Fibroblast of the conjunctiva (primary cell): ENCODE measurements at regions not wholly inside any gene's neighbourhood (a gene's known extent, or its start where the extent isn't known, plus 50 kb on each side); places are given as distances from the start of the nearest gene placed in this dataset.

ENCODE experiments used
- DNase-seq: peaks from one replicate; pipeline ENCODE4 v3.0.0-alpha.2; 2010; ENCODE audit warnings: low read depth

DNA sequence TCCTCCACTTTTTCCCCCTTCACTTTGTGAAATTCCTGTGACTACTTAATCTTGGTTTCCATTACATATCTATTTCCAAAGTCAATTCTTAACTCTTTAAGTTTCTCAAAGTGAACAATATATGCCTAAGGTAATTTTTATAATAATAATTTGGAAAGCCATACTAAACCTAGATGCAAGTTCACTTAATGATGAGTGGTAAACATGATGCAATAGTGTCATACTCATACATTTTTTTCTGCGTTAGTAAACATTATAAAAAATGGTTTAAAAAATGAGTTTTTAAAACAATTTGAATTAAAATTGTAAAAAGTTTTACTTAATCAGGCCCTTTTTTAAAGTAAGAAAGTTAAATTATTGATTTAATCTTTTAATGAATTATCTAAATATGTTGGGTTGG lies 659.4 kb upstream of the FZD8 start:
- no peak for DNase-seq

DNA sequence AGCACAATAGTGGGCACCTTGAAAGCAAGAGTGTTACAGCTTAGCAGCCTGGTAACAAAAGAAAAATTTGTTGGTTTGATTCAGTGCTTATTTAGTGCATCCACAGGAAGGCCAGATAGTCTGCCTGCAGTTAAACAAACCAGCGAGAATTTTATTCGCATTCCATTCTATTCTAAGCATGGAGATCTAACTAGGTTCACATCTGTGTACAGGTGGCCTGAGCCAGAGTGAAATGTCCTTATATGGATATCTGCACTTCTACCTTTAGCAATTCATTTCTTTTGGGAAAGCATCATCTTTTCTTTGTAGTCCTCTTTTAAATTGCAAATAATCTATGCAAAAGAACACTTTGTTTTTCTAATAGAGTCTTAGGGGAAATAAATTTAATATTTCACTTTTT lies 659.0 kb upstream of the FZD8 start:
- no peak for DNase-seq

- no peak for DNase-seq
Measured at GRCh38 chr10:36283827-36284226, 641.7 kb upstream of the FZD8 start.

GRCh38 chr10:36281831-36282331 lies 639.8 kb upstream of the FZD8 start:
- DNase-seq = no peak

GRCh38 chr10:36280890-36281499 lies 638.9 kb upstream of the FZD8 start:
- DNase-seq = no peak

DNA sequence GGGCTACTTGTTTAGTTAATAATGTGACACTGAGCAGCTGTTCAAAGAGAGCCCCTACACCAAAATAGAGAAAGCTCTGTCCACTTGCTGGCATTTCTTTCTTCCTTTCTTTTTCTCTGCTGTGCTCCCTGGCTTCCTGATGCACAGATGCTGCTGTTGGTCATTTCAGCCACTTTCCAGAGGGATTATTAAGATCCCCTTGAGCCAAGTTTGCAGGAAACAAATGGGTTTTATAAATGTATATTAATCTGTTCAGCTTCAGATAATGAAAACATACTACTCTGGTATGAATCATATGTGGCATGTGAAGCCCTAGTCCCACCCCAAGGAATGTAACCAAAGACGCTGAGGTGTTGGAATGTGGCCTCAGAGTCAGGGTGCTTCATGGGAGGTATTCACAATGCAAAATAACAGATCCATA lies 638.2 kb upstream of the FZD8 start:
- no peak for DNase-seq

- DNase-seq = no peak
Measured at GRCh38 chr10:36278176-36278575, 636.1 kb upstream of the FZD8 start.

GRCh38 chr10:36277459-36277858 lies 635.4 kb upstream of the FZD8 start:
- no peak for DNase-seq

DNA sequence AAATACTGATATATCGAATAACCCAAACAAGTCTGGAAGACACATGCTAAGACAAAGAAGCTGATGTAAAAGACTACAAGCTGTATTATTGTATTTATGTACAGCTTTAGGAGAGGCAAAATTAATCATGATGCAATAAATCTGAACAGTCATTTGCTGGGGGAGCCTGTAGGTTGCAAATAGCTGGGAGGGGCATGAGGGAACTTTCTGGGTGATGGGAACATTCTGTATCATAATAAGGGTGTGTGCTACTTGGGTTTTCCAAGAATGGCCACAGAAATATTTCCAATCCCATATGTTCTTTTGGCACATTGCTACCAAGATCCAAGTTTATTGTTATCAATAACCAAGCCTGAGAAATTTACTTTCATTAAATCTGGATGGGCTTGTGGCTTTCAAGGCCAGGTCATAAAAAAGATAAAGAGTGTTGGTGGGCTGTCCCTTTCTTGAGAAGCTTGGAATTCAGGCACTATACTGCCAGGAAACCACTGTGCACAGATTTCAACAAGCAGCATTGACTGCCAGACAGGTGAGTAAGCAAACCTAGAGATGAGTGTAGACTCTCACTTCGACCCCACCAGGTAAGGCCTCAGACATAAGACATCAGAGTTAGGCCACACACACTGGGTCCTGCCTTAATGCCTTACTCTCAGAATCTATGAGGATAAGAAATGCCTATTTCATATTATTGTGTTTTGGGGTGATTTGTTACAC lies 629.7 kb upstream of the FZD8 start:
- DNase-seq = no peak

DNA sequence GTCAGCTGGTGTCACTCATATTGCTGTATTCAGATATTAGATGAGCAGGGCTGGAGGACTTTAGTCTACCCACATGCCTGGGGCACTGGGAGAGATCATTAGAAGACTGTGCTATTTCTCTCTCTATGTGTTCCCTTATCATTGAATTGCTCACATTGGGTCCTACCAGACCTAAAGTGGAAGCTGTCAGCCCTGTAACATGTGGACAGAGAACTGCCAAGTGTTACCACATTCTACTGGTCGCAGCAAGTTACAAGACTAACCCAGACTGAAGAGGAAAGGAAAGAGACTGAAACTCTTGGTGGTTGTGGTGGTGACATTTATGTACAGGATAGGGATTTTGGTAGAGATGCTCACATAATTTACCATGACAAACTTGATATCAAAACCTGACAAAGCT lies 627.1 kb upstream of the FZD8 start:
- DNase-seq = no peak

DNA sequence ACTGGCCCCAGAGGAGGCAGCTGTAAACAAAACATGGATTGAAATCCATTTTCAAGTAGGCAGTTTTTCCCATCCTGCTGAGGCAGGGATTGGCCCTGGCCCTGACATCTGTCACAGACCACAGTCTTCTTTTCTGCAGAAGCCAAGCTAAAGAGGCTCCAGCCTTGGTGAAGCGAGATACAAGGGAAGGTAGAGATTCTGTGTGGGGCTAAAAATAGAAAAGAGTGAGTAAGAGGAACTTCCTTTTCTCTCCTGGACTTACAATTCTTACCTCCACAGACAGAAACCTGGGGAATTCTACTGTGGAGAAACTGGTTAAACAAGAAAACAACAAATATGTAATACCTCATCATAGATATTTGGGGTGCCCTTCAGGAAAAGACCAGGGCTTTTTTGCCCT lies 624.8 kb upstream of the FZD8 start:
- no peak for DNase-seq

DNA sequence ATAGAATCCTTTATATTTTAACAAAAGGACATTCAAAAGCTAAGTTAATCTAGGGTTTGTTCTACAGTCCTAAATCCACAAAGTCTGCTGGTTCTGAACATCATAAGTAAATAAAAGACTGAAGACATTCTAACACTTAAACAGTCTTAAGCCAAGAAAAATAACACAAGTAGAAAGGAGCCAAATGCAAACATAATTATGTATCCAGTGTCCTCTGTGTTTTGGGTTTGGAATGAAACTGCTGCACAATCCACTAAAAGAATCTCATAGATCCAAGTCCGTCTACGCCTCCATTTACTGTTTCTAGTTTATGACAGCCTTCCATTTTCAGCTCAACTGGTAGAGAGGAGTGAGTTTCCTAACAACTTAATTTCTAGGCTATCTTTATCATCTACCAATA lies 623.6 kb upstream of the FZD8 start:
- DNase-seq = no peak

DNA sequence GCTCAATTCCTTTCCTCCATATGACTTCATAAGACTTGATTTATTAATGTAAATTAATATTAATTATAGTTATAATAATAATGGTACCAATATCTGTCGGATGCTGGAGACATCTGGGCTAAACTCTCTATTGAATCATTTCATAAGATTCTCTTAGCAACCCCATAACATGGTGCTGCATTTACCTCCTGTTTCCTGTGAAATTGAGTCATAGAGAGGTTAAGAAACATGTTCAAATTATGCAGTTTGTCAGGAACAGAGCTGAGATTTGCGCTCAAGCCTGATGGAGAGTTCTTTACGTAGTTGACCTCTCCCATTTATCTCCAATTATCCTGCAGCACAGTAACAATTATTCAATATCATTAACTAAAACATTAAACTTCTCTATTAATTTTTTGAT lies 621.8 kb upstream of the FZD8 start:
- DNase-seq = no peak

GRCh38 chr10:36256948-36257356 lies 614.9 kb upstream of the FZD8 start:
- DNase-seq = no peak

DNA sequence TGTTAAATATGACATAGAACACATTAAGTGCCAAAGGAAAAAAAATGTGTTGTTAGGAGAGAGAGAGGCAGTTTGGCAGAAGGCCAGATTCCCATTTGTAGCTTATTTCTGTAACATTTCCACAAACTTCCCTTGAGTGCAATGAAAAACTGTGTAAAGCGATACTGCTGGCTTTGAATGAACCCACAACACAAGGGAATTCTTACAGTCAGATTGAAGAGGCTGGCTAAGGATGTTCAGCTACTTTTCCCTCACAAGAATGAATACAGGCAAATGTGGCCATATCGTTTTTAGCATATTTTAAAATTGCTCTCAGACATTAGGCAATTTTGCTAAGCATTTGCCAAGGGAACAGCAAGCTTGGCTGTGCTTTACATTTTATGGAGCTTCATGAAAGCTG lies 614.1 kb upstream of the FZD8 start:
- peak; percentile 32 for DNase-seq

DNA sequence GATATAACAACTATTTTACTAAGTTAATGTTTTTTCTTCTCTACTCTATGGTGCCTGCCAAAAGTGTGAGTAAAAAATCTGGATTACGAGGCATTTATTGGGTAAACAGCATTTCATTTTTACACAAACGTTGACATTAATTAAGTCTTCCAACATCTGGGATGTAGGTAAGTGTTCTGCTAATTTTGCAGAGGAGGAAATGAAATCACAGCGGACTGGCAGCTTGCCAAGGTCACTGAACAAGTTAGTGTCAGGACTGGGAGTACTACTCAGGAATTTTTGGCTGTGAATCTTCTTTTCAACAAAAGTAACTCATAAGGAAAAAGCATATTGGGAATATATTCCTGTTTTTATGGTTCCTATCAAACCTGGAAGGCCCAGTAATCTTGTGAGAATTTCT lies 612.1 kb upstream of the FZD8 start:
- DNase-seq = no peak

GRCh38 chr10:36253731-36254130 lies 611.6 kb upstream of the FZD8 start:
- DNase-seq = no peak

- no peak for DNase-seq
Measured at GRCh38 chr10:36251068-36251467, 609.0 kb upstream of the FZD8 start.

- DNase-seq = peak; percentile 18
Measured at GRCh38 chr10:36248304-36248981, 606.3 kb upstream of the FZD8 start.

- DNase-seq = no peak
Measured at GRCh38 chr10:36247478-36247877, 605.4 kb upstream of the FZD8 start.

DNA sequence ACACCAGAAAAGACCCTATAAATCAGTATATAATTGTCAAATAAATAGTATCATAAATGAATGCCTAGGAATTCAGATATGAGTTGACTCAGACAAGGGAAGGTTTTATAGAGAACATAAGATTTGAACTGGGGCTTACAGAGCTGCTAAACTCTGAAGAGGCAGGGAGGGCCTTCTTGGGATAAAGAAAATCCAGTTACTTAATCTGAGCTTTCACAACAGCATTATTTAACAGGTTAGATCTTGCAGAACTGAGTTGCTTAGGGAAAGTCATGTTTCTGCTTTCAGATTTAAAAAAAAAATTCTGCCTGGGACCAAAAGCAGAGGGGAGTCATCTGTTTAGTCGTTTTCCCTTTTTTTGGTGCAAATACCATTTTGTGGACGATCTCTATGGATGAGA lies 594.8 kb upstream of the FZD8 start:
- DNase-seq = no peak

- DNase-seq = no peak
Measured at GRCh38 chr10:36236341-36236740, 594.2 kb upstream of the FZD8 start.

- no peak for DNase-seq
Measured at GRCh38 chr10:36232935-36233334, 590.8 kb upstream of the FZD8 start.
